GM10266 (cell line): ENCODE measurements at regions not wholly inside any gene's neighbourhood (a gene's known extent, or its start where the extent isn't known, plus 50 kb on each side); places are given as distances from the start of the nearest gene placed in this dataset.

Experiments used
- DNase-seq: peaks from one replicate; pipeline ENCODE4 v3.0.0; 2012; ENCODE audit errors: extremely low spot score
- CTCF ChIP-seq: IDR thresholded peaks from 2 replicates; pipeline ENCODE4 v1.5.1; 2012; ENCODE audit warnings: mild to moderate bottlenecking, low read depth; ENCODE audit not compliant: control insufficient read depth, insufficient read depth; ENCODE audit errors: missing control alignments

- DNase-seq, result no peak
- no peak for TF ChIP-seq CTCF
Measured at GRCh38 chr2:23298551-23298950, 86.4 kb upstream of the KLHL29 start.

GRCh38 chr2:23299476-23300195 lies 85.3 kb upstream of the KLHL29 start:
- no peak for DNase-seq
- no peak for TF ChIP-seq CTCF

- no peak for TF ChIP-seq CTCF
- DNase-seq, result no peak
Measured at GRCh38 chr2:23301136-23301535, 83.8 kb upstream of the KLHL29 start.

- TF ChIP-seq CTCF, result no peak
- DNase-seq, result no peak
Measured at GRCh38 chr2:23302591-23302990, 82.4 kb upstream of the KLHL29 start.

- no peak for TF ChIP-seq CTCF
- DNase-seq, result no peak
Measured at GRCh38 chr2:23306401-23306800, 78.6 kb upstream of the KLHL29 start.

GRCh38 chr2:23311186-23311585 lies 73.8 kb upstream of the KLHL29 start:
- no peak for DNase-seq
- TF ChIP-seq CTCF, result no peak

- TF ChIP-seq CTCF, result peak; percentile 71
- DNase-seq, result peak; percentile 57
Measured at GRCh38 chr2:23312996-23313606, 71.9 kb upstream of the KLHL29 start.
